HUES48 (cell line): ENCODE measurements at regions not wholly inside any gene's neighbourhood (a gene's known extent, or its start where the extent isn't known, plus 50 kb on each side); places are given as distances from the start of the nearest gene placed in this dataset.

Experiments
- H3K27ac ChIP-seq: one replicate; pipeline ENCODE4 v1.7.0; 2013; ENCODE audit warnings: low read depth, low read length, inconsistent platforms
- H3K27me3 ChIP-seq: 2 replicates; pipeline ENCODE4 v1.6.1; 2013; ENCODE audit warnings: mild to moderate bottlenecking, low read length; ENCODE audit not compliant: control insufficient read depth, insufficient read depth
- H3K36me3 ChIP-seq: 2 replicates; pipeline ENCODE4 v1.6.1; 2013; ENCODE audit warnings: low read length; ENCODE audit not compliant: control insufficient read depth, insufficient read depth
- H3K4me1 ChIP-seq: 2 replicates; pipeline ENCODE4 v1.6.1; 2013; ENCODE audit warnings: mild to moderate bottlenecking, low read length; ENCODE audit not compliant: control insufficient read depth, insufficient read depth
- H3K4me3 ChIP-seq: 2 replicates; pipeline ENCODE4 v1.5.1; 2013; ENCODE audit warnings: mild to moderate bottlenecking, low read depth, low read length
- H3K9ac ChIP-seq: 2 replicates; pipeline ENCODE4 v1.6.1; 2013; ENCODE audit warnings: mild to moderate bottlenecking, low read depth, low read length, moderate library complexity
- H3K9me3 ChIP-seq: 2 replicates; pipeline ENCODE4 v1.6.1; 2013; ENCODE audit warnings: low read length; ENCODE audit not compliant: control insufficient read depth, insufficient read depth

- no peaks in the 10 kb centered on the region for H3K36me3 ChIP-seq
- H3K27ac ChIP-seq, result no peak overlapping the region
- no peaks in the 10 kb centered on the region for H3K9me3 ChIP-seq
- H3K4me3 ChIP-seq, result no peak overlapping the region
- no peaks in the 10 kb centered on the region for H3K27me3 ChIP-seq
- no peaks in the 10 kb centered on the region for H3K4me1 ChIP-seq
- no peak overlapping the region for H3K9ac ChIP-seq
These were observed 1113.7 kb downstream of the CDH11 start for GRCh38 chr16:64008131-64008530.

GRCh38 chr16:64004116-64004515 lies 1117.7 kb downstream of the CDH11 start:
- Histone ChIP-seq H3K9me3 (no peaks in the 10 kb centered on the region), H3K9ac (no peak overlapping the region), H3K27me3 (no peaks in the 10 kb centered on the region), H3K27ac (no peak overlapping the region), H3K4me3 (no peak overlapping the region), H3K36me3 (no peaks in the 10 kb centered on the region), H3K4me1 (no peaks in the 10 kb centered on the region)

- H3K9me3 ChIP-seq, result no peaks in the 10 kb centered on the region
- peaks cover 7% of the 10 kb centered on the region; the same call in 1 of the 2 replicates for H3K4me1 ChIP-seq
- H3K9ac ChIP-seq, result no peak overlapping the region
- no peaks in the 10 kb centered on the region for H3K36me3 ChIP-seq
- no peak overlapping the region for H3K4me3 ChIP-seq
- no peaks in the 10 kb centered on the region for H3K27me3 ChIP-seq
- H3K27ac ChIP-seq, result no peak overlapping the region
These were observed 1126.8 kb downstream of the CDH11 start for GRCh38 chr16:63995025-63995424.

- peaks cover 44% of the 10 kb centered on the region for H3K4me1 ChIP-seq
- no peaks in the 10 kb centered on the region for H3K36me3 ChIP-seq
- H3K9me3 ChIP-seq, result no peaks in the 10 kb centered on the region
- H3K9ac ChIP-seq, result no peak overlapping the region
- no peaks in the 10 kb centered on the region for H3K27me3 ChIP-seq
- H3K4me3 ChIP-seq, result peak overlapping the region; percentile 20; the same call in 1 of the 2 replicates
- no peak overlapping the region for H3K27ac ChIP-seq
These were observed 1138.5 kb downstream of the CDH11 start for GRCh38 chr16:63983401-63983800.

GRCh38 chr16:63982741-63983140 lies 1139.1 kb downstream of the CDH11 start:
- no peaks in the 10 kb centered on the region for H3K9me3 ChIP-seq
- H3K27me3 ChIP-seq, result no peaks in the 10 kb centered on the region
- H3K36me3 ChIP-seq, result no peaks in the 10 kb centered on the region
- H3K9ac ChIP-seq, result peak overlapping the region; percentile 20; the same call in 1 of the 2 replicates
- H3K4me3 ChIP-seq, result no peak overlapping the region
- peaks cover 50% of the 10 kb centered on the region for H3K4me1 ChIP-seq
- H3K27ac ChIP-seq, result peak overlapping the region; percentile 70

GRCh38 chr16:63982110-63982509 lies 1139.8 kb downstream of the CDH11 start:
- Histone ChIP-seq H3K27me3 (no peaks in the 10 kb centered on the region), H3K27ac (peak overlapping the region; percentile 70), H3K4me1 (peaks cover 56% of the 10 kb centered on the region), H3K36me3 (no peaks in the 10 kb centered on the region), H3K9ac (peak overlapping the region; percentile 20; the same call in 1 of the 2 replicates), H3K9me3 (no peaks in the 10 kb centered on the region), H3K4me3 (no peak overlapping the region)

- Histone ChIP-seq H3K4me1 (peaks cover 61% of the 10 kb centered on the region), H3K27ac (peak overlapping the region; percentile 70), H3K36me3 (no peaks in the 10 kb centered on the region), H3K27me3 (no peaks in the 10 kb centered on the region), H3K9me3 (no peaks in the 10 kb centered on the region), H3K9ac (no peak overlapping the region), H3K4me3 (no peak overlapping the region)
These were observed 1140.2 kb downstream of the CDH11 start for GRCh38 chr16:63981639-63982038.

GRCh38 chr16:63980763-63981162 lies 1141.1 kb downstream of the CDH11 start:
- Histone ChIP-seq H3K9me3 (no peaks in the 10 kb centered on the region), H3K27me3 (no peaks in the 10 kb centered on the region), H3K27ac (peak overlapping the region; percentile 70), H3K36me3 (no peaks in the 10 kb centered on the region), H3K4me3 (no peak overlapping the region), H3K4me1 (peaks cover 66% of the 10 kb centered on the region), H3K9ac (no peak overlapping the region)

- Histone ChIP-seq H3K27me3 (no peaks in the 10 kb centered on the region), H3K9me3 (no peaks in the 10 kb centered on the region), H3K27ac (peak overlapping the region; percentile 59), H3K4me1 (peaks cover 56% of the 10 kb centered on the region), H3K4me3 (no peak overlapping the region), H3K36me3 (no peaks in the 10 kb centered on the region), H3K9ac (no peak overlapping the region)
These were observed 1143.6 kb downstream of the CDH11 start for GRCh38 chr16:63978240-63978639.

GRCh38 chr16:63976345-63976744 lies 1145.5 kb downstream of the CDH11 start:
- no peaks in the 10 kb centered on the region for H3K36me3 ChIP-seq
- H3K9ac ChIP-seq, result no peak overlapping the region
- no peaks in the 10 kb centered on the region for H3K27me3 ChIP-seq
- no peak overlapping the region for H3K27ac ChIP-seq
- no peak overlapping the region for H3K4me3 ChIP-seq
- peaks cover 38% of the 10 kb centered on the region for H3K4me1 ChIP-seq
- no peaks in the 10 kb centered on the region for H3K9me3 ChIP-seq

GRCh38 chr16:63975669-63976068 lies 1146.2 kb downstream of the CDH11 start:
- Histone ChIP-seq H3K9ac (no peak overlapping the region), H3K36me3 (no peaks in the 10 kb centered on the region), H3K9me3 (no peaks in the 10 kb centered on the region), H3K27ac (no peak overlapping the region), H3K4me1 (peaks cover 31% of the 10 kb centered on the region), H3K4me3 (no peak overlapping the region), H3K27me3 (no peaks in the 10 kb centered on the region)

GRCh38 chr16:63967966-63968365 lies 1153.9 kb downstream of the CDH11 start:
- H3K27me3 ChIP-seq, result no peaks in the 10 kb centered on the region
- no peaks in the 10 kb centered on the region for H3K36me3 ChIP-seq
- H3K9me3 ChIP-seq, result no peaks in the 10 kb centered on the region
- no peak overlapping the region for H3K4me3 ChIP-seq
- no peak overlapping the region for H3K27ac ChIP-seq
- H3K9ac ChIP-seq, result no peak overlapping the region
- H3K4me1 ChIP-seq, result no peaks in the 10 kb centered on the region
